ENCODE measurements at regions not wholly inside any gene's neighbourhood (a gene's known extent, or its start where the extent isn't known, plus 50 kb on each side); places are given as distances from the start of the nearest gene placed in this dataset.

- no peak for DNase-seq (ENCODE audit: low read depth)
Measured at GRCh38 chr1:200354243-200354642, 55.6 kb downstream of the ZNF281 start.

- DNase-seq (ENCODE audit: low read depth): no peak
Measured at GRCh38 chr1:200353232-200353631, 56.6 kb downstream of the ZNF281 start.

DNA sequence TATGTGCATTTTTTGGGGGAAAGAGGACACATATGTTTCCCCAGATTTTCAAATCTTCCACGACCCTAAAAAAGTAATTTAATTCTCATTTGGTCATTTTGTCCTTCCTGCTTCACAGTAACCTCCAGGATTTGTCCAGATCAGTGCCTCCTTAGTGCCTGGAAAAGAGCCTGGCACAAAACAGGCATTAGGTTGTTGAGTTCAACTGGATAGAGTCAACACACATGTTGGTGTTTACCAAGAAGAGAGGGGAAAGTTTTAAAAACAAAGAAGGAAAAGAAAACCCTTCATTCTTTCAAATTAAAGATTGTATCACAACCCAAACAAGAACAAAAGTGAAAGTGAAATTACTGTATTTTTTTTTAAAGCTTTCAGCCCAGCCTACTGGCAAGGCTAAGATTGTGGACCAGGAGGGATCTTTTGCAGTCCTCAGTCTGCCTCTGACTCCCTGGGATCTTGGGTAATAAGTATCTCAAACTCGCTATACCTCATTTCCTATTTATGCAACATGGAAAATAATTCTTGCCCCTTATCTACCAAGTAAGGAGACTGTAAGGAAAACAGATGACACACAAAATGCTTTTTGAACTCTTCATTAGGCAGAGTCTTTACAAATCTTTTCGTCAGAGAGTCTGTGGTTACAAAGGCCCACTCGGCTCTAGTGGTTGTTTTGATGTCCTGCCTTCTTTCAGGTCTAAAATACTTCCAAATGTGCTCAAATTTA is 57.8 kb downstream of the ZNF281 start:
- no peak for DNase-seq (ENCODE audit: low read depth)

GRCh38 chr1:200351425-200351824 is 58.4 kb downstream of the ZNF281 start:
- no peak for DNase-seq (ENCODE audit: low read depth)

- no peak for DNase-seq (ENCODE audit: low read depth)
Measured at GRCh38 chr1:200346700-200347099, 63.1 kb downstream of the ZNF281 start.

DNA sequence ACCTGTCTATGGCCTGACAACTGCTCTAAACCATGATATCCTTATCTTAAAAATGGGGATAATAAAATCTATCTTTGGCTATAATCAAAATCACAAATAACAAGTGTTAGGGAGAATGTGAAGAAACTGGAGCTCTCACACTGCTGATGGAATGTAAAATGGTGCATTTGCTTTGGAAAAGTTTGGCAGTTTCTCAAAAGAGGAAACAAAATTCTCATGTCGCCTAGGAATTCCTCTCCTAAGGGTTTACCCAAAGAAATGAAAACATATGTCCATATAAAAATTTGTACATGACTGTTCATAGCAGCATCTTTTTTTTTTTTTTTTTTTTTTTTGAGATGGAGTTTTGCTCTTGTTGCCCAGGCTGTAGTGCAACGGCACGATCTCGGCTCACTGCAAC is 64.3 kb downstream of the ZNF281 start:
- DNase-seq (ENCODE audit: low read depth): no peak

DNA sequence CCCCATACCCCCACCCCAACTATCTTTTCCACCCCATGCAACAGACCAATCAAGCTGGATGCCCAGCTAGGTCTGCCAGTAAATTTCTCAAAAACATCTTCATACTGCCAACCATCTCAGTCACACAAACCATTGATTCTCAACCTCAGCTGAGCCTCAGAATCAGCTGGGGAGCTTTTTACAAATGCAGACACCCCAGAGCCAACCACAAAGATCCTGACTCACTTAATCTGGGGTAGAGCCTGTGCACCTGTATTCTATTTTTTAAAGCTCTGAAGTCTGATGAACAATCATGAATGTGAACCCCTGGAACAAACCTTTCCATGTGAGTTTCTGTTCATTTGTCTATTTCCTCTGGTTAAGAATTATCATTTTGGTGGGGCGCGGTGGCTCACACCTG is 66.0 kb downstream of the ZNF281 start:
- no peak for DNase-seq (ENCODE audit: low read depth)

- no peak for DNase-seq (ENCODE audit: low read depth)
Measured at GRCh38 chr1:200342511-200343311, 67.1 kb downstream of the ZNF281 start.

DNA sequence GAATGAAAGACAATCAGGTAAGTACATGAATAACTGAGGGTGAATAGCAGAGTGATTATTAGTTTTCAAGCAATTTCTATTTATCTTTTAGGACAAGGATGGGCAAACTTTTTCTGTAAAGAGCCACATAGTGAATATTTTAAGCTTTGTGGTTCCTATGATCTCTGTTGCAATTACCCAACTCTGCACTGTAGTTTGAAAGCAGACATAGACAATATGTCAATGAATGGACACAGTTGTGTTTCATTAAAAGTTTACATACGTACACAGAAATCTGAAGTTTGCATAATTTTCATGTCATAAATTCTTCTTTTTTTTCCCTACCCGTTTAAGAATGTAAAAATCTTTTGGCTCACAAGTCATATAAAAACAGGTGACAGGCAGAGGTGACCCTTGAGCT is 71.4 kb downstream of the ZNF281 start:
- DNase-seq (ENCODE audit: low read depth): no peak

DNA sequence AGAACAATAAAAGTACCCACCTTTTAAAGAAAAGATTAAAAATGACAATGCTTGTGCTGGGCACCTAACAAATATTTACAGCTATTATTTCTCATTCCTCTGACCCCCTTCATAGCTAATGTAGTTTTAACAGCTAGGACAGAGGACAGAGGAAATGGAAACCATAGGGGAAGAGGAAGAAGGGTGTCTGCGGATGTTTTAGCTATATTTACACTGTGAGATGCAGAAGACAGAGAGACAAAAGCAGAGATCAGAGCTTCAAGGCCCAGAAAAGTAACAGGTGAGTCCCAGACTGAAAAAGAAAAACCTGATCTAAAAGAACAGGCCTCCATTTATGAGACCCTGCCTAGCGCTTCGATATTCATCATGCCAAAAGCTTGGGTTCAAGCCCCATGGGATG is 72.0 kb downstream of the ZNF281 start:
- DNase-seq (ENCODE audit: low read depth): no peak

DNA sequence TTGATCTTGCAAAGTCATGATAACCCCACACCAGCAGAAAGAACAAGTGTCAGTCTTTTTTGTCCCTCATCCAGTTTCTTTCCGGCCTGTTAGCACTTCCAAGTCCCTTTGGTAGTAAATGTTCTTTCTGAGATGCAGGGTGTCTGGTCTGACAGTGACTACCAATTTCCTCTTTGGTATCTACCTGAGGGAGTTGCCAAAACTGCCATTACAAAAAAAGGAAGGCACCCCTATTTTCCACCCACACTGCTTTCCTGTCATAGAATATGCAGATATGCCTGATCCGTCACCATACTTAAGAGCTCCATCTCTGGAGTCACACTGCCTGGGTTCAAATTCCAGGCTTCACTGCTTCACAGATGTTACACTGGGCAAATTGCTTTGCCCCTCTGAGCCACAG is 72.4 kb downstream of the ZNF281 start:
- DNase-seq (ENCODE audit: low read depth): no peak

GRCh38 chr1:200336901-200337391 is 72.9 kb downstream of the ZNF281 start:
- DNase-seq (ENCODE audit: low read depth): no peak

DNA sequence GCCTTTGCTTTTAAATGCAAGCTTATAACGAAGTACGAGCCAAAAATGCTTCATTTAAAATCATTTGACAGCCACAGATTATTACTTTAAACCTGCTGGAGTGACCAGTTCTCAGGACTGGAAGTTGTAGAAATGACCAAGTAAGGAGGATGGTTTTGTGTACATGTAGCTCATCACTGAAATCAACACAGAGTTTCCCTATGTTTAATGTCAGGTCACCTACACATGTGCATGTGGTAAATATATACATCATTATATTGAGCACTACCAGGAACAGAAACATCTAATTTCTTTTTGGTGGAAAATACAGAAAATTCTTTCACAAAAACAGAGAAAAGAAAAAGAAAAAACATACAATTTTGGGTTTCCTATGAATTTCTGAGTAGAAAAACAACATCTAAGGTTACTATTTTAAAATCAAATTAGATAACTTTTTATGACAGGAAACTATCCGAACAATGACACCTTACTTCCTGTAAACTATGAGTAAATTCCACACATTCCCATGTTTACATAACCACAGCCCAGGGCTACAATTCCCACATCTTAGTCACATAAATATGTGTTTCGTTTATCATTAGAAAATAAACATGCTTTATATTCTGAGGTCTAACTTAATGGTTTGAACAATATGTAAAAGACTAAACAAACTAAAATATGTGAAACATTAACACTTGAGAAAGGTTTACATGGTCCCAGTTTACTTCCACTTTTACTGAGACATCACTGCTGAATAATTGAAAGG is 73.6 kb downstream of the ZNF281 start:
- no peak for DNase-seq (ENCODE audit: low read depth)

DNA sequence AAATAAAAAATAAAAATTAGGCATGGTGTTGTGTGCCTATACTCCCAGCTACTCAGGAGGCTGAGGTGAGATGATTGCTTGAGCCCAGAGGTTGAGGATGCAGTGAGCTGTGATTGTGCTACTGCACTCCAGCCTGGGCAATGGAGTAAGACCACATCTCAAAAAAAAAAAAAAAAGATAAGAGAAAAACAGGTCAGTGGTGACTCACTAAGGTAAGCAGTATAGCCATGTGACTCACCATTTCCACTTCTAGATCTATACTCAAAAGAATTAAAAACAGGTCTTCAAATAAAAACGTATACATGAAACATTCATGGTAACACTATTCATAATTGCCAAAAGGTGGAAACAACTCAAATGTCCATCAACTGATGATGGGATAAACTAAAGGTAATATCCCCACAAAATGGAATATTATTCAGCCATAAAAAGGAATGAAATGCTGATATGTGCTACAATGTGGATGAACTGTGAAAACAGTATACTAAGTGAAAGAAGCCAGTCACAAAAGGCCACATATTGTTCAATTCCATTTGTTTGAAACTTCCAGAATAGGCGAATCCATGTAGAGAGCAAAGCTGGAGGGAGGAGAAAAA is 75.1 kb downstream of the ZNF281 start:
- no peak for DNase-seq (ENCODE audit: low read depth)

DNA sequence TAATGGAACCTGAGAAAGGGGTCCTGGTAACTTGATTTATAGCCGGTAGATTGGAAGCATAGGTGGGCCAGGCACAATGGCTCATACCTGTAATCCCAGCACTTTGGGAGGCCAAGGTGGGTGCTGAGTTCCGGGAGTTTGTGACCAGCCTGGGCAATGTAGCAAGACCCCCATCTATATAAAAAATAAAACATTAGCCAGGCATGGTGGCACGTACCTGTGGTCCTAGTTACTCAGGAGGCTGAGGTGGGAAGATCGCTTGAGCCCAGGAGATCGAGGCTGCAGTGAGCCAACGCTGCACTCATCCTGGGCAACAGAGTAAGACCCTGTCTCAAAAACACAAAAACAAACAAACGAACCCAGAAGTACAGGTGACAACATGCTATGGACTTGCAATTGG is 76.5 kb downstream of the ZNF281 start:
- no peak for DNase-seq (ENCODE audit: low read depth)

- no peak for DNase-seq (ENCODE audit: low read depth)
Measured at GRCh38 chr1:200332716-200333115, 77.1 kb downstream of the ZNF281 start.

DNA sequence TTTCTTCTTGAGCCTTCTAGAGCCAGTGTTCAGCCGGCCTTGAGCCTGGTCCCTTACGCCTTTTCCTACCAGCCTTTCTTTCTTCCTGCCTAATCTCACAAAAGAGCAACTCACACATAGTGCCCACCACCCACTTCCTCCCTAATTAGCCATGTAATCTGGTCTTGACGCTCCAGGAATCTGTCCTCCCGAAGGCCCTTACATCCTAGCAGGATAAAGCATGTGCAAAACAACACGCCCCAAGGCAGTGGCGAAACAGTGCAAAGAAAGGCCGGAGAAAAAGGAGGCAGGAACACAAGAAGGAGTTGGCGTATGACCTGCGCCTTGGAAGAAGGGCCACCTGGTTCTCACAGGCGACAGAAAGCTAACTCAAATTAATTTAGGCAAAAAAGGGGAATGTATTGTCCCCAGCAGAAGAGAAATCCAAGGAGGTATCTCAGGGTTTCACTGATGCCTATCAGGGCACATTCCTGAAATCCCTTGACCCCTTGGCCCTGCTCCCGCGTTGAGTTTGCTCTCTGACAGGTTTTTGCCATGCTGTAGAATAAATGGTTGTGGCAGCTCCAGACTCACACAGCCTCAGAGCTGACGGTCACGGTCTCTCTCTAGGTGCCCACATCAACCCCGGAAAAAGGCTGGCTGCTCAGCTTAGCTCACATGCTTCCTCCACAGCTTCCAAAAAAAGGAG is 79.0 kb downstream of the ZNF281 start:
- DNase-seq (ENCODE audit: low read depth): no peak

DNA sequence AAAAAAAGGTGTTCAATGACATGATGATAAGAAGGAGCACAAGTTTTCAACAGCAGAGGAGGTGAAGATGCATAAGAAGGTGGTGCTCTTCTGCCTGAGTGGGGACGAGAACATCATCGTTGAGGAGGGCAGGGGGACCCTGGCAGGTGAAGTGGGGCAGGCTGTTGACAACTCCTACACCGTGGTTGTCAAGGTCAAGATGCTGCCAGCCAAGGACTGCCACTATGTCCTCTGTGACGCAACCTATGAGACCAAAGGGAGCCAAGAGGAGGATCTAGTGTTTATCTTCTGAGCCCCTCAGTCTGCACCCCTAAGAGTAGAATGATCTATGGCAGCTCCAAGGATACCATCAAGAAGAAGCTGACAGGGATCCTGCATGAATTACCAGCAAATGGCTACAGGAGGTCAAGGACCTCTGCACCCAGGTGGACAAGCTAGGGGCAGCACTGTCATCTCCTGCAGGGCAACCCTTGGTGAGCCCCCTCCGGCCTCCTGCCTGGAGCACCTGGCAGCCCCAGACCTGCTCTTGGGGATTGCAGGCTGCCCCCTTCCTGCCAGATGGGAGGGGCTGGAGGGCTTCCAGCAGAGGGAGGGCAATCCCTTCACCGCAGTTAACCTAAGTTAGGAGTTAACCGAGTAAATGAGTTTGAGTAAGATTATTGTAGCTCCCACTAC is 80.5 kb downstream of the ZNF281 start:
- no peak for DNase-seq (ENCODE audit: low read depth)

- DNase-seq (ENCODE audit: low read depth): no peak
Measured at GRCh38 chr1:200328379-200328778, 81.5 kb downstream of the ZNF281 start.

GRCh38 chr1:200323856-200324400 is 85.9 kb downstream of the ZNF281 start:
- no peak for DNase-seq (ENCODE audit: low read depth)

DNA sequence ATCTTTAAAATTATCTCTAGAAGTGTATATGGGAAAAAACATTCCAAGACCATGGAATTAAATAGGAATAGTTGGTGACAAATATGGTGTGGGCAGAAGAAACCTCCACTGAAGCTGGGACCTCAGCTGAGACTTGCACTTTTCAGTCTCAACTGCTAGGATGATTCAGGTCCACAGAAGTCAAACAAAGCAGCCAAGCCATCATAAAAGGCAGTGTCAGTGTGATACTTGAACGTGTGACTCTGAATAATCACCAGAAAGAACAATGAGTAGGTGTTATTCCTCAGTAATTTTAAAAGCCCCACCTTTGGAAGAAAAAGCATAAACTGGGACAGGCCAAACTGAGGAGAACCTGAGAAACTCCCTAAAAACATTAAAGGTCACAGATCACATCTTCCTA is 90.7 kb downstream of the ZNF281 start:
- no peak for DNase-seq (ENCODE audit: low read depth)
